ENCODE measurements at regions not wholly inside any gene's neighbourhood (a gene's known extent, or its start where the extent isn't known, plus 50 kb on each side); places are given as distances from the start of the nearest gene placed in this dataset.

DNA sequence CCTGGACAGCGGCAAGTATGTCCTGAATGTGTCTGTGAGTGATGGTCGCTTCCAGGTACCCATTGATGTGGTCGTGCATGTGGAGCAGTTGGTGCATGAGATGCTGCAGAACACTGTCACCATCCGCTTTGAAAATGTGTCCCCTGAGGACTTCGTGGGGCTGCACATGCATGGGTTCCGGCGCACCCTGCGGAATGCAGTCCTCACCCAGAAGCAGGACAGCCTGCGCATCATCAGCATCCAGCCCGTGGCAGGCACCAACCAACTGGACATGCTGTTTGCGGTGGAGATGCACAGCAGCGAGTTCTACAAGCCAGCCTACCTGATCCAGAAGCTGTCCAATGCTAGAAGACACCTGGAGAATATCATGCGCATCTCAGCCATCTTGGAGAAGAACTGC lies 125.3 kb upstream of the MTNR1B start:
- H3K27me3 ChIP-seq = no peaks in the 10 kb centered on the region
- no peaks in the 10 kb centered on the region for H3K9me3 ChIP-seq
- peaks cover 0 to 27% (median 13%) of the 10 kb centered on the region in 3 donors for H3K4me1 ChIP-seq
- WGBS, 2 donors = 83 to 97% methylated on average over 1 to 11 of the region's 13 CpGs
- DNase-seq = no peak
- H3K4me3 ChIP-seq = no peak overlapping the region
- no peaks in the 10 kb centered on the region for H3K36me3 ChIP-seq
- intact Hi-C loops (cut with DNase I) = no loop called here
- TF ChIP-seq, protein P1, sequence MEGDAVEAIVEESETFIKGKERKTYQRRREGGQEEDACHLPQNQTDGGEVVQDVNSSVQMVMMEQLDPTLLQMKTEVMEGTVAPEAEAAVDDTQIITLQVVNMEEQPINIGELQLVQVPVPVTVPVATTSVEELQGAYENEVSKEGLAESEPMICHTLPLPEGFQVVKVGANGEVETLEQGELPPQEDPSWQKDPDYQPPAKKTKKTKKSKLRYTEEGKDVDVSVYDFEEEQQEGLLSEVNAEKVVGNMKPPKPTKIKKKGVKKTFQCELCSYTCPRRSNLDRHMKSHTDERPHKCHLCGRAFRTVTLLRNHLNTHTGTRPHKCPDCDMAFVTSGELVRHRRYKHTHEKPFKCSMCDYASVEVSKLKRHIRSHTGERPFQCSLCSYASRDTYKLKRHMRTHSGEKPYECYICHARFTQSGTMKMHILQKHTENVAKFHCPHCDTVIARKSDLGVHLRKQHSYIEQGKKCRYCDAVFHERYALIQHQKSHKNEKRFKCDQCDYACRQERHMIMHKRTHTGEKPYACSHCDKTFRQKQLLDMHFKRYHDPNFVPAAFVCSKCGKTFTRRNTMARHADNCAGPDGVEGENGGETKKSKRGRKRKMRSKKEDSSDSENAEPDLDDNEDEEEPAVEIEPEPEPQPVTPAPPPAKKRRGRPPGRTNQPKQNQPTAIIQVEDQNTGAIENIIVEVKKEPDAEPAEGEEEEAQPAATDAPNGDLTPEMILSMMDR (IDR thresholded peaks at IDR 0.05) = no peak
- TF ChIP-seq POLR2A (IDR thresholded peaks at IDR 0.05) = no peak
- H3K27ac ChIP-seq = no peak overlapping the region

DNA sequence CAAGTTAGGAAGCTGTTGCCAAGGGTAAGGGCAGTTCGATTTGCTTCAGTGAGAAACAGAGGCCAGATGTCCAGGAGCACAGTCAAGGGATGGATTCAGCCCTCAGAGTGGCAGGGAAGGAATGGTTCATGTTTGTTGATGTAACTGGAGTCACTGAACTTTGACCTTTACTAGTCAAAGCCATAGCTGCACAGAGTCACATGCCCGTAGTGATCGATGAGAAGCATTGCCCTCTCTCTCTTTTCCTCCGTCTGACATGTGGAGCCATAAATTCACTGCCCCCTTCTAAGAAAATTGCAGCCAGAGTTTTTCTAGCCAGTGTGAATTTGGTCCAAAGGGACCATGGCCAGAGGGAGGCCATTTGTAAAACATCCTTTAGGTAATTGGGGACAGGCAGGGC lies 124.1 kb upstream of the MTNR1B start:
- Histone ChIP-seq H3K36me3 (no peaks in the 10 kb centered on the region), H3K9me3 (no peaks in the 10 kb centered on the region), H3K27ac (no peak overlapping the region), H3K4me1 (peaks cover 0 to 27% (median 13%) of the 10 kb centered on the region in 3 donors), H3K4me3 (no peak overlapping the region), H3K27me3 (no peaks in the 10 kb centered on the region)
- no peak for DNase-seq
- 72 to 88% methylated on average over 4 of the region's 4 CpGs for WGBS, 2 donors
- intact Hi-C loops (cut with DNase I) = no loop called here
- TF ChIP-seq, protein P1 (IDR thresholded peaks at IDR 0.05) = no peak
- no peak for TF ChIP-seq POLR2A (IDR thresholded peaks at IDR 0.05)

DNA sequence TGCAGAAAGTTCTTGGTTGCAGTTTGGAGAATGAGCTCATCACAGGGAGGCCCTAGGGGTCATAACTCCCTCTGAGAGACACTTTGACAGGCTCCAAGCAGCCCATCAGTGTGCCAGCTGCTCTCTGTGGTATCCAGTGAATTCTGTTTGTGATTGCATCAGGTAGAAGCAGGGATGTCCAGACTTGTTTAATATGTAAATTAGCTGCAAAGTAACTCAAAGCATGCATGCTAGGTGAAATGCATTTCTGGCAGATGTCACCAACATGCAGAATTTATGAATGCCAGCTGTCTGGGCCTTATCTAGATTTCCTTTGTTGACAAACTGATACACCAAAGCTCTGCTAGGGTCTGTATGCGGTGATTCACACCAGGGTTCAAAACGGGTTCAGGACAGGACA lies 123.6 kb upstream of the MTNR1B start:
- H3K27ac ChIP-seq = no peak overlapping the region
- no peaks in the 10 kb centered on the region for H3K36me3 ChIP-seq
- intact Hi-C loops (cut with DNase I) = no loop called here
- WGBS, 2 donors = 39% methylated on average over 2 of the region's 2 CpGs
- H3K4me1 ChIP-seq = peaks cover 0 to 27% (median 13%) of the 10 kb centered on the region in 3 donors
- TF ChIP-seq, protein P1 (IDR thresholded peaks at IDR 0.05) = no peak
- TF ChIP-seq POLR2A (IDR thresholded peaks at IDR 0.05) = no peak
- no peak for DNase-seq
- H3K4me3 ChIP-seq = no peak overlapping the region
- no peaks in the 10 kb centered on the region for H3K9me3 ChIP-seq
- H3K27me3 ChIP-seq = no peaks in the 10 kb centered on the region

DNA sequence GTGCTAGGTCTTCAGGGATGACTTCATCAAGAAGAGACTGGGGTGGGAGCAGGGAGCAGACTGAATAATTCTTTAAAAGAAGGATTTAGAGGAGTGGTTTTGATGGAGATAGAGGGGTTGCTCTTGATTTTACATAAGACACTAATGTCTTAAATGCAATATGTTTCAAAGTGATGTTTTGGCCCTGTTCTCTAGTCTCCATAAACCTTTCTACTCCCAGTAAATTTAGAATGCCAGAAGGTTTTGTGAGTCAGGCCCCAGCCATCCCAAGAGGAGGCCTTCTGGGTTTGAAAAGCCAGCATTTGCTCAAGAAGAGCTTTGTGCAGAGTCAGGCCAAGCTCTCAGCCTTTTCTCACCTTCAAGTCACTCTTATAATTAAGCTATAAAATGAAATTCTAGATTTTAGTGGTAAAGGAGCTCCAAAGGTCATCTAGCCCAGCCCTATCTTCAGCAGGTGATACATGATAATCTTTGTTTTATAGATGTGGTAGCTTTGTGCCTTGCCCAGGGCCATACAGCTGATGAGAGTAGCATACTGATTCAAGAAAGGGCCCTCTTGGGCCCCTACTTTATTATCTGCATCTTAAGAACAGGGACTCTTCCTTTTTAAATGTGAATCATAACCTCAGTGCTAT lies 122.8 kb upstream of the MTNR1B start:
- no peak for DNase-seq
- no peaks in the 10 kb centered on the region for H3K9me3 ChIP-seq
- TF ChIP-seq, protein P1 (IDR thresholded peaks at IDR 0.05) = no peak
- TF ChIP-seq POLR2A (IDR thresholded peaks at IDR 0.05) = no peak
- no peak overlapping the region for H3K4me3 ChIP-seq
- intact Hi-C loops (cut with DNase I) = no loop called here
- H3K36me3 ChIP-seq = no peaks in the 10 kb centered on the region
- no peak overlapping the region for H3K27ac ChIP-seq
- peaks cover 0 to 27% (median 13%) of the 10 kb centered on the region in 3 donors for H3K4me1 ChIP-seq
- no peaks in the 10 kb centered on the region for H3K27me3 ChIP-seq

DNA sequence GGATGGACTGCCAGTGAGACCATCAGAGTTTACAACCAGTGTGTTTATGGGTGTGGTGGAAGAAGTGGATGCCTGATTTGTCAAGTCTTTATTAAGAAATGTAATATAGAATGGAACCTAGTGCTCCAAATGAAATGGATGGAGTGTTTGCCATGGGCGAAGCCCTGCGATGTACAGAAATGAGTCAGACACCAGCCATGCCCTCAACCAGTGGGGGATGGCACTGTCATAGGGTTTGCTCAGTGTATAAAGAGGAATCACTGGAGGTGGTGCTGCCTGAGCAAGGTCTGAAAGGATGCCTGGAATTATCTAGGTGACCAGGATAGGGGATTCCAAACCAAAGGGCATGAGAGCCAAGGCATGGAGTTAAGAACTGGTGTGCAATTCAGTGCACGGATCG lies 120.9 kb upstream of the MTNR1B start:
- no peaks in the 10 kb centered on the region for H3K36me3 ChIP-seq
- TF ChIP-seq, protein P1 (IDR thresholded peaks at IDR 0.05) = no peak
- TF ChIP-seq POLR2A (IDR thresholded peaks at IDR 0.05) = no peak
- intact Hi-C loops (cut with DNase I) = no loop called here
- H3K27me3 ChIP-seq = no peaks in the 10 kb centered on the region
- no peaks in the 10 kb centered on the region for H3K9me3 ChIP-seq
- H3K27ac ChIP-seq = no peak overlapping the region
- H3K4me1 ChIP-seq = peaks cover 5 to 37% (median 9%) of the 10 kb centered on the region in 3 donors
- no peak for DNase-seq
- no peak overlapping the region for H3K4me3 ChIP-seq
- 74 to 75% methylated on average over 4 of the region's 4 CpGs for WGBS, 2 donors

Data from esophagus squamous epithelium (tissue), 5 donors.